ENCODE measurements at regions not wholly inside any gene's neighbourhood (a gene's known extent, or its start where the extent isn't known, plus 50 kb on each side); places are given as distances from the start of the nearest gene placed in this dataset.

DNA sequence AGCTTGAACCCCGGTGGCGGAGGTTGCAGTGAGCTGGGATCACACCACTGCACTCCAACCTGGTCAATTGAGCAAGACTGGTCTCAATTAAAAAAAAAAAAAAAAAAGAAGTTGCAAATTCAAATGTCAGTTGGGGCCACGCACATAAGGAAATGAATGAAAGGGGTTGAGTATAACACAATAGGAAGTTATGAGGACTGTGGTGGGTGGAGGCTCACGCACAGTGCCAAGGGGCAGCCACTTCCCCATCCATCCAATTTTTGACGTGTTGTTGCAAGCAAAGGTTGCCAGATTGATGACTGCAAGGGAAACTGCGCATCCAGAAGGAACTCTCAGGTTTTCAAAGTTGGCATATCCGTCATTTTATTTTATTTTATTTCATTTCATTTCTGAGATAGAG is 532.2 kb downstream of the NTRK3 start:
- no peak for TF ChIP-seq POLR2A (IDR thresholded peaks at IDR 0.05)
- TF ChIP-seq, protein P1, sequence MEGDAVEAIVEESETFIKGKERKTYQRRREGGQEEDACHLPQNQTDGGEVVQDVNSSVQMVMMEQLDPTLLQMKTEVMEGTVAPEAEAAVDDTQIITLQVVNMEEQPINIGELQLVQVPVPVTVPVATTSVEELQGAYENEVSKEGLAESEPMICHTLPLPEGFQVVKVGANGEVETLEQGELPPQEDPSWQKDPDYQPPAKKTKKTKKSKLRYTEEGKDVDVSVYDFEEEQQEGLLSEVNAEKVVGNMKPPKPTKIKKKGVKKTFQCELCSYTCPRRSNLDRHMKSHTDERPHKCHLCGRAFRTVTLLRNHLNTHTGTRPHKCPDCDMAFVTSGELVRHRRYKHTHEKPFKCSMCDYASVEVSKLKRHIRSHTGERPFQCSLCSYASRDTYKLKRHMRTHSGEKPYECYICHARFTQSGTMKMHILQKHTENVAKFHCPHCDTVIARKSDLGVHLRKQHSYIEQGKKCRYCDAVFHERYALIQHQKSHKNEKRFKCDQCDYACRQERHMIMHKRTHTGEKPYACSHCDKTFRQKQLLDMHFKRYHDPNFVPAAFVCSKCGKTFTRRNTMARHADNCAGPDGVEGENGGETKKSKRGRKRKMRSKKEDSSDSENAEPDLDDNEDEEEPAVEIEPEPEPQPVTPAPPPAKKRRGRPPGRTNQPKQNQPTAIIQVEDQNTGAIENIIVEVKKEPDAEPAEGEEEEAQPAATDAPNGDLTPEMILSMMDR (IDR thresholded peaks at IDR 0.05 in 4 of 5, conservative IDR thresholded peaks at IDR 0.05 in 1 of 5), result no peak
